ENCODE measurements at regions not wholly inside any gene's neighbourhood (a gene's known extent, or its start where the extent isn't known, plus 50 kb on each side); places are given as distances from the start of the nearest gene placed in this dataset.
A peak's percentile ranks its signal among the peaks of the same experiment; 100 is the strongest.

GRCh38 chr17:62892870-62893338, 73.1 kb upstream of the TANC2 start:
- Mint-ChIP-seq H3K27me3 (peaks cover 14% of the 10 kb centered on the region), H3K9me3 (no peaks in the 10 kb centered on the region), H3K4me1 (peaks cover 6% of the 10 kb centered on the region), H3K27ac (no peak overlapping the region), H3K4me3 (no peak overlapping the region), H3K36me3 (ENCODE audit: low read depth) (no peaks in the 10 kb centered on the region)
- intact Hi-C loops (cut with micrococcal nuclease), result no loop called here
- DNase-seq, result peak; percentile 68

GRCh38 chr17:62892061-62892675, 73.9 kb upstream of the TANC2 start:
- H3K36me3 Mint-ChIP-seq (ENCODE audit: low read depth), result no peaks in the 10 kb centered on the region
- no peaks in the 10 kb centered on the region for H3K9me3 Mint-ChIP-seq
- intact Hi-C loops (cut with micrococcal nuclease), result no loop called here
- DNase-seq, result no peak
- no peak overlapping the region for H3K4me3 Mint-ChIP-seq
- H3K27me3 Mint-ChIP-seq, result peaks cover 17% of the 10 kb centered on the region
- no peak overlapping the region for H3K27ac Mint-ChIP-seq
- peaks cover 6% of the 10 kb centered on the region for H3K4me1 Mint-ChIP-seq

DNA sequence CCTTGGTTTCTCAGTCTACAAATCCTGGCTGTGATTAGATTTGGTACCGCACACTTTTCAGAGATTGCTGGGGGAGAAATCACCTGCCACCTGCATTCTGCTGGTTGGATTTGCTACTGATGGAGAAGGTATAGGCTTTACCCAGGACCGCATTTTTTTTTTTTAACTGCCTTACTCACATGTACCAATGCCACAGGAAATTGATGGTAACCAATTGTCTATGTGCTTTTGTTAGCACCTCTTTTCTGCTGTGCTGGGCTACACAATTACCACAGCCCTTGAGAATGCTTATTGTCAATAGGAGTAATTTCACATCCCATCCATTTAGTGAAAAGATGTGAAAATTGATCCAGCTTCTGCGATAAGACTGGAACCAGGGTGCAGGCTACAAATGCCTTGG, 74.4 kb upstream of the TANC2 start:
- intact Hi-C loops (cut with micrococcal nuclease), result no loop called here
- DNase-seq, result no peak
- no peak overlapping the region for H3K4me3 Mint-ChIP-seq
- H3K36me3 Mint-ChIP-seq (ENCODE audit: low read depth), result no peaks in the 10 kb centered on the region
- H3K9me3 Mint-ChIP-seq, result no peaks in the 10 kb centered on the region
- H3K4me1 Mint-ChIP-seq, result peaks cover 6% of the 10 kb centered on the region
- H3K27ac Mint-ChIP-seq, result no peak overlapping the region
- H3K27me3 Mint-ChIP-seq, result peaks cover 17% of the 10 kb centered on the region

DNA sequence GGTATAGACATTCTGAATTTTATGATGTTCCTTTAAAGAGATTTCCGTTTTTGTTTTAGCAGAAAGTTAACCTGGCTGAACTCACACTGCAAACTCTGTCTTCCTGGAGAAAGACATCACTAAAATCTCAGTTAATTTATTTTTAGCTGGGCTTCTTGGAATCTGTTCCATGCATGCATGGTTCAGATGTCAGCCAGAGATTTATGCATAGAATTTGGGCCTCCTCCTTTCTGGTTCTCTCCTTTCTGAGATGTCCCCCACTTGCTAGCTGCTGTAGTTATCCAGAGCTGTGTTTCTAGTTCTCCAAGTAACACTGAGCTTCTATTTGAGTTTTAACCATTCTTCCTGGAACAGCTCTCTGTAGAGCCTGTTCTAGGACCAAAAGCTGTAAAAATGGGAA, 77.3 kb upstream of the TANC2 start:
- DNase-seq, result no peak
- H3K4me3 Mint-ChIP-seq, result no peak overlapping the region
- peaks cover 17% of the 10 kb centered on the region for H3K27me3 Mint-ChIP-seq
- H3K36me3 Mint-ChIP-seq (ENCODE audit: low read depth), result no peaks in the 10 kb centered on the region
- intact Hi-C loops (cut with micrococcal nuclease), result no loop called here
- H3K27ac Mint-ChIP-seq, result no peak overlapping the region
- H3K9me3 Mint-ChIP-seq, result no peaks in the 10 kb centered on the region
- peaks cover 6% of the 10 kb centered on the region for H3K4me1 Mint-ChIP-seq

- H3K27ac Mint-ChIP-seq, result no peak overlapping the region
- H3K36me3 Mint-ChIP-seq (ENCODE audit: low read depth), result no peaks in the 10 kb centered on the region
- intact Hi-C loops (cut with micrococcal nuclease), result no loop called here
- DNase-seq, result no peak
- H3K4me3 Mint-ChIP-seq, result no peak overlapping the region
- H3K9me3 Mint-ChIP-seq, result no peaks in the 10 kb centered on the region
- peaks cover 6% of the 10 kb centered on the region for H3K4me1 Mint-ChIP-seq
- peaks cover 19% of the 10 kb centered on the region for H3K27me3 Mint-ChIP-seq
Measured at GRCh38 chr17:62888148-62888547, 77.9 kb upstream of the TANC2 start.

- Mint-ChIP-seq H3K4me3 (no peak overlapping the region), H3K9me3 (no peaks in the 10 kb centered on the region), H3K4me1 (no peaks in the 10 kb centered on the region), H3K36me3 (ENCODE audit: low read depth) (no peaks in the 10 kb centered on the region), H3K27ac (no peak overlapping the region), H3K27me3 (peaks cover 23% of the 10 kb centered on the region)
- no peak for DNase-seq
- intact Hi-C loops (cut with micrococcal nuclease), result no loop called here
Measured at GRCh38 chr17:62887437-62887836, 78.6 kb upstream of the TANC2 start.

DNA sequence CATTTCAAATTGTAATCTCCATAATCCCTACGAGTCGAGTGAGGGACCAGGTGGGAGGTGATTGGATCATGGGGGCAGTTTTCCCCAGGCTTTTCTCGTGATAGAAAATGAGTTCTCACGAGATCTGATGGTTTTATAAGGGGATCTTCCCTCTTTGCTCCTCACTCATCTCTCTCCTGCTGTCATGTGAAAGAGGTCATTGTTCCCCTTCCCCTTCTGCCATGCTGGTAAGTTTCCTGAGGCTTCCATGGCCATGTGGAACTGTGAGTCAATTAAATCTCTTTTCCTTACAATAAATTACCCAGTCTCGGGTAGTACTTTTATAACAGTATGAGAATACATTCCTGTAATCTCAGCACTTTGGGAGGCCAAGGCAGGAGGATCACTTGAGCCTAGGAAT, 76.7 kb upstream of the MARCHF10 start:
- Mint-ChIP-seq H3K27ac (no peak overlapping the region), H3K27me3 (peaks cover 25% of the 10 kb centered on the region), H3K4me3 (no peak overlapping the region), H3K36me3 (ENCODE audit: low read depth) (no peaks in the 10 kb centered on the region), H3K9me3 (no peaks in the 10 kb centered on the region), H3K4me1 (no peaks in the 10 kb centered on the region)
- intact Hi-C loops (cut with micrococcal nuclease), result no loop called here
- no peak for DNase-seq

DNA sequence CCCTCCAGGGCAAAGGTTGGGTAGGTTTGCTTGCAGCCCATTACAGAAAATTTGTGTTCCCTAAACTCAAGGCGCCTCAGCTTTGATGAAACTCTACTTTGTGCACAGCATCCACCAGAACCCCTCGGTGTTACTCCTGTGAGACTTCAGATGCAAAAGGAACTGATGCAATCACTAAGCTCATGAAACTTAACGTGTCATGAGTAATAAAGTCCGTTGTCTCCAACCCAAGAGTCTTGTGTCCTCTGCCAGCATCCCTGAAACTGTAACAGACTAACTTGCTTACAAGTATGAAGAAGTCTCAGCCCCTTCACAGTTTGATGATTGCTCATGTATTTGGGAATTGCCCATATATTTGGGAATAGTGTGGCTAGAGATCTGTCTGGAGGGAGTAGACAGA, 74.8 kb upstream of the MARCHF10 start:
- Mint-ChIP-seq H3K36me3 (ENCODE audit: low read depth) (no peaks in the 10 kb centered on the region), H3K9me3 (no peaks in the 10 kb centered on the region), H3K27me3 (peaks cover 16% of the 10 kb centered on the region), H3K4me1 (no peaks in the 10 kb centered on the region), H3K27ac (no peak overlapping the region), H3K4me3 (no peak overlapping the region)
- DNase-seq, result no peak
- intact Hi-C loops (cut with micrococcal nuclease), result no loop called here

GRCh38 chr17:62882284-62882683, 74.2 kb upstream of the MARCHF10 start:
- no peak overlapping the region for H3K27ac Mint-ChIP-seq
- no peak overlapping the region for H3K4me3 Mint-ChIP-seq
- no peaks in the 10 kb centered on the region for H3K9me3 Mint-ChIP-seq
- H3K27me3 Mint-ChIP-seq, result peaks cover 13% of the 10 kb centered on the region
- DNase-seq, result no peak
- intact Hi-C loops (cut with micrococcal nuclease), result no loop called here
- H3K4me1 Mint-ChIP-seq, result no peaks in the 10 kb centered on the region
- H3K36me3 Mint-ChIP-seq (ENCODE audit: low read depth), result no peaks in the 10 kb centered on the region

- no peak for DNase-seq
- intact Hi-C loops (cut with micrococcal nuclease), result no loop called here
- Mint-ChIP-seq H3K4me3 (no peak overlapping the region), H3K9me3 (no peaks in the 10 kb centered on the region), H3K27me3 (peaks cover 13% of the 10 kb centered on the region), H3K4me1 (no peaks in the 10 kb centered on the region), H3K27ac (no peak overlapping the region), H3K36me3 (ENCODE audit: low read depth) (no peaks in the 10 kb centered on the region)
Measured at GRCh38 chr17:62880120-62880519, 72.0 kb upstream of the MARCHF10 start.

DNA sequence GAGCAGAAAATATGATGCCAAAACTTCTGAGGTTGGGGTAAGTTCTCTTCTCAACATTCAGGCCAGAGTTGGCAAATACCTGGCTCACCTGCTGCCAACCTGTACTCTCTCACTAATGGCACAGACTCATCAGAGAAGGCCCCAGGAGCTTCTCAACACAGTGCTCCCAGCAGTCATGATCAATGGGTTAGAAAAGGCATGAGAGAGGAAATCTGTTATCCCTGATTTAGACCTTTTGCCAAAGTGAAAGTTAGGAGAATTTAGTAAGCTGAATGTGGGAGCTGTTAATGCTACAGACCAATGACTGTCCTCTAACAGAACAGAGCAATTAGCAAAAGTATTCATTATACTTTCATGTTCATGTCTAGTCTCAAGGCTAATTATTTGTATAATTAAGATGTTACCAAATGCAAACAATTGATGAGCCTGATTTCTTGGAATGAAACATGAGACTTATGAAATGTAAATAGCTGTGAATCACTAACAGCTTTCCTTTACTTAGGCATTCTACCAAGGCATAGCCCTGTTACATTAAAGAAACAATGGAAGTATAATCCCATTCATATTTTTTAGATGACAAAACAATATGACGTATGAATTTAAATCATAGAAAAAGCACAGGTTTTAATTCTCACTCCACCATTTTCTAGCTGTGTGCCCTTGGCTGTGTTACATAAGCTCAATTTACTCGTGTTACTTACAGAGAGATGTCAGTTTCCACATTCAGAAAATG, 68.7 kb upstream of the MARCHF10 start:
- no peak for DNase-seq
- Mint-ChIP-seq H3K27ac (no peak overlapping the region), H3K4me1 (no peaks in the 10 kb centered on the region), H3K4me3 (no peak overlapping the region), H3K36me3 (ENCODE audit: low read depth) (no peaks in the 10 kb centered on the region), H3K27me3 (peaks cover 4% of the 10 kb centered on the region), H3K9me3 (no peaks in the 10 kb centered on the region)
- intact Hi-C loops (cut with micrococcal nuclease), result no loop called here

- Mint-ChIP-seq H3K4me3 (no peak overlapping the region), H3K27ac (no peak overlapping the region), H3K27me3 (peaks cover 2% of the 10 kb centered on the region), H3K9me3 (no peaks in the 10 kb centered on the region), H3K36me3 (ENCODE audit: low read depth) (no peaks in the 10 kb centered on the region), H3K4me1 (no peaks in the 10 kb centered on the region)
- DNase-seq, result no peak
- intact Hi-C loops (cut with micrococcal nuclease), result no loop called here
Measured at GRCh38 chr17:62876063-62876462, 67.9 kb upstream of the MARCHF10 start.

DNA sequence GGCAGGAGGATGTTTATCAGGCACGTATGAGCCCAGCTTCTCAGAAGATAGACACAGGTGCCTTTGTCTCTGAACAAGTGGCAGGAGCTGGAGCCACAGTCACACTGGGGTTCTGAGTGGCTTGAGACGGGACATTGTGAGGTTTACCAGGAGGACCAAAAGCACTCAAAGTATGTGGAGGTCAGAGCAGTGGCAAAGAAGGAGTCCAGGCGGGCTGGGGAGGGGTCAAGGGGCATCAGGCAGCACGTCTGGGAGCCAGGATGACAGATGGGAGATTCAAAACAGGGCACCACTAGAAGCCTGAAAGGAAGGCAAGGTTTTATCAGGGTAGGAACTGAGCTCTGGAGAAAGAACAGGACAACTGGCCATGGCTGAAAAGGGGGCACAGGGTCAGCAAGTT, 67.2 kb upstream of the MARCHF10 start:
- peaks cover 2% of the 10 kb centered on the region for H3K27me3 Mint-ChIP-seq
- no peak overlapping the region for H3K4me3 Mint-ChIP-seq
- no peaks in the 10 kb centered on the region for H3K4me1 Mint-ChIP-seq
- no peak for DNase-seq
- intact Hi-C loops (cut with micrococcal nuclease), result no loop called here
- H3K36me3 Mint-ChIP-seq (ENCODE audit: low read depth), result no peaks in the 10 kb centered on the region
- no peak overlapping the region for H3K27ac Mint-ChIP-seq
- H3K9me3 Mint-ChIP-seq, result no peaks in the 10 kb centered on the region

- Mint-ChIP-seq H3K4me1 (no peaks in the 10 kb centered on the region), H3K9me3 (no peaks in the 10 kb centered on the region), H3K36me3 (ENCODE audit: low read depth) (no peaks in the 10 kb centered on the region), H3K4me3 (no peak overlapping the region), H3K27me3 (peaks cover 1% of the 10 kb centered on the region), H3K27ac (no peak overlapping the region)
- DNase-seq, result no peak
- intact Hi-C loops (cut with micrococcal nuclease), result no loop called here
Measured at GRCh38 chr17:62871291-62871690, 63.2 kb upstream of the MARCHF10 start.

GRCh38 chr17:62870552-62870971, 62.4 kb upstream of the MARCHF10 start:
- intact Hi-C loops (cut with micrococcal nuclease), result no loop called here

More at GRCh38 chr17:62870552-62870971, 62.4 kb upstream of the MARCHF10 start:
- H3K4me3 Mint-ChIP-seq, result no peak overlapping the region
- no peak overlapping the region for H3K27ac Mint-ChIP-seq
- no peaks in the 10 kb centered on the region for H3K9me3 Mint-ChIP-seq
- DNase-seq, result no peak
- peaks cover 1% of the 10 kb centered on the region for H3K27me3 Mint-ChIP-seq
- no peaks in the 10 kb centered on the region for H3K4me1 Mint-ChIP-seq
- H3K36me3 Mint-ChIP-seq (ENCODE audit: low read depth), result no peaks in the 10 kb centered on the region
